ENCODE measurements at regions not wholly inside any gene's neighbourhood (a gene's known extent, or its start where the extent isn't known, plus 50 kb on each side); places are given as distances from the start of the nearest gene placed in this dataset.

GRCh38 chr2:81242501-81242900 lies 937.9 kb upstream of the LRRTM1 start:
- no peak for TF ChIP-seq PBX3 (IDR thresholded peaks at IDR 0.05)
- TF ChIP-seq CTCF (IDR thresholded peaks at IDR 0.05) = no peak
